Kidney tubule cell (primary cell): ENCODE measurements at regions not wholly inside any gene's neighbourhood (a gene's known extent, or its start where the extent isn't known, plus 50 kb on each side); places are given as distances from the start of the nearest gene placed in this dataset.
"Not testable (repeated sequence)": the region's sequence is repeated elsewhere in the genome, so short reads cannot be mapped to it uniquely, and the experiment has no call there.

Source experiments
- DNase-seq: peaks from one replicate; pipeline ENCODE4 v3.0.0-alpha.2; 2018; ENCODE audit warnings: low spot score

- DNase-seq = no peak
Observed at GRCh38 chrY:11769937-11770336, 931.1 kb upstream of the USP9Y start.

GRCh38 chrY:11779743-11780142 lies 921.3 kb upstream of the USP9Y start:
- not testable (repeated sequence) for DNase-seq

- peak; percentile 1 for DNase-seq
Observed at GRCh38 chrY:11789057-11789456, 912.0 kb upstream of the USP9Y start.

- DNase-seq = not testable (repeated sequence)
Observed at GRCh38 chrY:11823752-11824151, 877.3 kb upstream of the USP9Y start.

- not testable (repeated sequence) for DNase-seq
Observed at GRCh38 chrY:11834197-11834596, 866.8 kb upstream of the USP9Y start.
